ENCODE measurements at regions not wholly inside any gene's neighbourhood (a gene's known extent, or its start where the extent isn't known, plus 50 kb on each side); places are given as distances from the start of the nearest gene placed in this dataset.

DNA sequence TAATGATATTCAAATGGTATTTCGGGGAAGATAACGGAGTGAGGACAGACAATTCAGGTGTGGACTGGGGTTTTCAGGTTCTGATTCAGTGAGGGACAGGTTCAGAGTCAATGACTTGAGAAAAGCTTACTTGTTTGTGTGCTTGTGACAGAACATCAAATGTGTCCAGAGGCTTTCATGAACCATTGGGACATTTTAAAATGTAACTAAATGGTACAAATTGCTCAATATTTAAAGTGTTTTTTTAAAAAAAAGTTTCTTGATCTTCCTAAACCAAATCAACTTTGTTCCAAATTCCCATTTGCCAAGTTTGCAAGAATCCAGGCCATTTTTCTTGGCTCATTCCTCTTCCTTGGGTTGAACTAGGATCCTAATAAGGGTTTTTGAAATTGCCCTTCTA, 59.4 kb upstream of the BZW1 start:
- Histone ChIP-seq H3K9ac (ENCODE audit: low read length) (peak overlapping the region; percentile 54), H3K36me3 (ENCODE audit: control insufficient read depth, insufficient read depth, low read length, severe bottlenecking) (no peaks in the 10 kb centered on the region), H3K27me3 (replicated peaks; ENCODE audit: control insufficient read depth, insufficient read depth, low read length) (no peaks in the 10 kb centered on the region), H3K4me3 (ENCODE audit: low read length) (no peak overlapping the region), H3K9me3 (ENCODE audit: control insufficient read depth, low read length) (no peaks in the 10 kb centered on the region), H3K4me1 (ENCODE audit: control insufficient read depth, insufficient read depth, low read length) (peaks cover 66% of the 10 kb centered on the region)
- DNase-seq (ENCODE audit: low read depth) = no peak

DNA sequence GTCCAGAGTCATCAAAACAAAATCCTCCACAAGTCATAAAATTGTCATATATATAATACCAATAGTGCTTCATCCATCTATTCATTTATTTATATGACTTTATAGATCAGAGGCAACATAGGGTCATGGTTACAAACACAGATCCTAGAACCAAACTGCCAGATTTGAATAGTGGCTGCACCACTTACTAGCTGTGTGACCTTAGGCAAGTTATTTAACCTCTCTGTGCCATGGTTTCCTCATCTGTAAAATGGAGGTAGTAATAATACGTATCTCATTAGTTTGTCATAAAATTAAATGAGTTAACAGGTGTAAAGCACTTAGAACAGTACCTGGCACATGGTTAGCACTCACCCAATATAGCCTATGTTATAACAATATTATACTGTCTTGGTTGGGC, 58.9 kb upstream of the BZW1 start:
- H3K9me3 ChIP-seq (ENCODE audit: control insufficient read depth, low read length) = no peaks in the 10 kb centered on the region
- H3K4me1 ChIP-seq (ENCODE audit: control insufficient read depth, insufficient read depth, low read length) = peaks cover 64% of the 10 kb centered on the region
- peak overlapping the region; percentile 11 for H3K9ac ChIP-seq (ENCODE audit: low read length)
- H3K4me3 ChIP-seq (ENCODE audit: low read length) = peak overlapping the region; percentile 10
- H3K36me3 ChIP-seq (ENCODE audit: control insufficient read depth, insufficient read depth, low read length, severe bottlenecking) = no peaks in the 10 kb centered on the region
- DNase-seq (ENCODE audit: low read depth) = no peak
- H3K27me3 ChIP-seq (replicated peaks; ENCODE audit: control insufficient read depth, insufficient read depth, low read length) = no peaks in the 10 kb centered on the region

DNA sequence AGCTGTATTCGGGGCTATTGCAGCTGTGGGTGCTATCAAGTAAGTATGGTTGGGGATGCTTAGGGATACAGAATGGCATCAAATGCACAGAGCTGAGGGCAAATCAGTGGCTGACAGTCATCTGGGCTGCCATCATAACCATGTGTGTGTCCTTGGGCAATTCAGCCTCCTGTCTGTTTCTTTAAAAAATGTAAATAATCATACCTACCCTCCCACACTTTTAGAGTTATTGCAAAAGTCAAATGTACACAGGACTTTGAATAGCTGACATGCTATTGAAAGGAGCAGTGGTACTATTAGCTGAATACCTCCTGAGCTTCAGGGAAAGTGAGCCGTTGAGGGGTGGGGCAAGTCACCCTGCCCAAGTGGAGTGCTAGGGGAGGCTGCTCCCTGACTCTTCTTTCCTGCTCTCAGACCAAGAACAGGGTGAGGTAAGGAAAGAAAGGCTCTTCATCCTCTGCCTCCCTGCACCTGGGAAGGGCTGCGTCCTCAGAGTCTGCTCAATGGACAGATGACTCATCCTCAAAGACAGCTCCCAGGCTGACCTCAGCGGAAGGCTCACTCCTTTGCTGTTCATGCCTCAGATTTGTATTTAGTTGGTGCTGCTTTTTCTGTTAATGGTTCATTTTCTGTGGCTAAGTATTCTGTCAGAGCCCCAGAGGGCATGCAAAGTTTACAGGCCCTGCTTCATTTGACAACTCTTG, 54.9 kb upstream of the BZW1 start:
- H3K4me1 ChIP-seq (ENCODE audit: control insufficient read depth, insufficient read depth, low read length) = peaks cover 43% of the 10 kb centered on the region
- H3K4me3 ChIP-seq (ENCODE audit: low read length) = no peak overlapping the region
- no peaks in the 10 kb centered on the region for H3K9me3 ChIP-seq (ENCODE audit: control insufficient read depth, low read length)
- no peak overlapping the region for H3K9ac ChIP-seq (ENCODE audit: low read length)
- DNase-seq (ENCODE audit: low read depth) = peak; percentile 73
- H3K36me3 ChIP-seq (ENCODE audit: control insufficient read depth, insufficient read depth, low read length, severe bottlenecking) = no peaks in the 10 kb centered on the region
- no peaks in the 10 kb centered on the region for H3K27me3 ChIP-seq (replicated peaks; ENCODE audit: control insufficient read depth, insufficient read depth, low read length)

DNA sequence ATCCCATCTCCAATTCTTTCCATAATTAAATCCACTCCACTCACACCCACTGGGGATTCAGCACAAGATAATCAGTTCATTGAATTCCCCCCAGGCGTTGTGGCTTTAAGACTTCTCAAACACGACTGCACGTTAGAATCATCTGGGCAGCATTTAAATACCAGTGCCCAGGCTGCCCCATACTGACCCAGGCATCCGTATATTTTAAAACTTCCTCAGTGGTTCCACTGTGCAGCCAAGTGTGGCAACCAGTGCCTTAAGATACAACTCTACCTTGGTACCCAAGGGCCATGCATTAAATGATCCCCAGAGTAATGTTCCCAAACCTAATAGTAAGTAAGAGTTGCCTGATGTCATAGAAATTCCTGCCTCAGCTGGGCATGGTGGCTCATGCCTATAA, 54.3 kb upstream of the BZW1 start:
- Histone ChIP-seq H3K4me3 (ENCODE audit: low read length) (no peak overlapping the region), H3K9ac (ENCODE audit: low read length) (no peak overlapping the region), H3K27me3 (replicated peaks; ENCODE audit: control insufficient read depth, insufficient read depth, low read length) (no peaks in the 10 kb centered on the region), H3K9me3 (ENCODE audit: control insufficient read depth, low read length) (no peaks in the 10 kb centered on the region), H3K36me3 (ENCODE audit: control insufficient read depth, insufficient read depth, low read length, severe bottlenecking) (no peaks in the 10 kb centered on the region), H3K4me1 (ENCODE audit: control insufficient read depth, insufficient read depth, low read length) (peaks cover 38% of the 10 kb centered on the region)
- no peak for DNase-seq (ENCODE audit: low read depth)

DNA sequence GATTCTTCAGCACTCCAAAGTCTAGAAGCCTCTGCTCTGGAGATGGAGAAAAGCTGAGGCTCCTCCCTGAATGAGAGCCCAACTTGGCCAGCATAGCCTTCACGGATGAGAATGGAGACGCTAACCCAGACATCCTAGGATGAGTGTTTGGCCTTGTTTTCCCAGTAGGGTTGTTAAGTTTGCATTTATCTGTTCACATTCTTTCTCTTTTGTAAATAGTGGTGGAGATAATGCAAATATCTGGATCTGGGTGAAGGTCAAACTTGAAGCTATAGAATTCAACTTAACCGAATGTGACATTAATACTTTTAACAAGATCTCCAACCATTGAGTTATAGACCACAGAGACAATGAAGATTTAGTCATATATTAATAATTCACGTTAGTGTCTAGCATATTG, 53.4 kb upstream of the BZW1 start:
- Histone ChIP-seq H3K36me3 (ENCODE audit: control insufficient read depth, insufficient read depth, low read length, severe bottlenecking) (no peaks in the 10 kb centered on the region), H3K4me1 (ENCODE audit: control insufficient read depth, insufficient read depth, low read length) (peaks cover 31% of the 10 kb centered on the region), H3K27me3 (replicated peaks; ENCODE audit: control insufficient read depth, insufficient read depth, low read length) (no peaks in the 10 kb centered on the region), H3K4me3 (ENCODE audit: low read length) (no peak overlapping the region), H3K9me3 (ENCODE audit: control insufficient read depth, low read length) (no peaks in the 10 kb centered on the region), H3K9ac (ENCODE audit: low read length) (no peak overlapping the region)
- DNase-seq (ENCODE audit: low read depth) = no peak

DNA sequence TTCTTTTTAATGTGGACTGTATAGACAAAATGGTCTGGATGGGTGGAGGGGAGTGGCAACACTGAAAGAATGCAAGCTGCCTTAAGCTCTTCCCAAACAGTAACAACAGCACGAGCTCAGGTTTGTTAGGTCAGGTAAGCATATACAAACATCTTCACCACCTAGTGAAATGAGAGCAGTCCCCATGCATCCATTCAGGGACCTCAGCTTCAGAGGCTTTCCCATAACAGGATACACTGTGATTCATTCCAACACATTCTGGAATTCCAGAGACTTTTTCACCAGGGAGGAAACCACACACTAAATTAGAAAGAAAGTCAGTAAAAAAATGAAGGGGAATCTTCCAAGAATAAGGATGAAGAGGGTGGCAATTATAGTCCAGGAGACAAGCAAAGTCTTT, 50.4 kb upstream of the BZW1 start:
- no peaks in the 10 kb centered on the region for H3K27me3 ChIP-seq (replicated peaks; ENCODE audit: control insufficient read depth, insufficient read depth, low read length)
- peaks cover 29% of the 10 kb centered on the region for H3K4me1 ChIP-seq (ENCODE audit: control insufficient read depth, insufficient read depth, low read length)
- no peaks in the 10 kb centered on the region for H3K36me3 ChIP-seq (ENCODE audit: control insufficient read depth, insufficient read depth, low read length, severe bottlenecking)
- no peak overlapping the region for H3K9ac ChIP-seq (ENCODE audit: low read length)
- H3K9me3 ChIP-seq (ENCODE audit: control insufficient read depth, low read length) = no peaks in the 10 kb centered on the region
- no peak overlapping the region for H3K4me3 ChIP-seq (ENCODE audit: low read length)
- no peak for DNase-seq (ENCODE audit: low read depth)
